Pancreas (tissue), 10 donors: ENCODE measurements at regions not wholly inside any gene's neighbourhood (a gene's known extent, or its start where the extent isn't known, plus 50 kb on each side); places are given as distances from the start of the nearest gene placed in this dataset.
A peak's percentile ranks its signal among the peaks of the same experiment; 100 is the strongest.

Source experiments
- ATAC-seq, 4 donors: fragments of 200-7000 bp; cut with Tn5 transposase; one replicate each; pipeline versions ENCODE4 v1.8.0 to v1.9.1; 2020; ENCODE audit warnings: mild to moderate bottlenecking in 4 of 4, moderate library complexity in 4 of 4
- DNase-seq, 6 donors: peaks; one replicate each; pipeline ENCODE4 v3.0.0-alpha.2; 2020
- FAIRE-seq: peaks from 2 replicates; lab custom pipeline; 2012; peaks lifted over from hg19 to GRCh38; lab: Jason Lieb, UNC
- H3K27ac ChIP-seq, 4 donors: fragments of 200-600 bp; sonication (generic); 1 replicate in 3 of 4; 2 replicates in 1 of 4; pipeline versions ENCODE4 v1.5.0 to v1.8.0; 2020
- H3K27me3 ChIP-seq, 4 donors: fragments of 200-600 bp; one replicate each; pipeline ENCODE4 v1.8.0; 2021
- H3K36me3 ChIP-seq, 3 donors: fragments of 200-600 bp; sonication (generic) in 1 of 3; one replicate each; pipeline versions ENCODE4 v1.5.0 to v1.8.0; 2020 to 2021
- H3K4me1 ChIP-seq, 3 donors: fragments of 200-600 bp; one replicate each; pipeline ENCODE4 v1.8.0; 2021
- H3K4me3 ChIP-seq, 4 donors: fragments of 200-600 bp; sonication (generic) in 2 of 4; one replicate each; pipeline versions ENCODE4 v1.5.0 to v1.8.0; 2020 to 2021
- H3K9me3 ChIP-seq, 4 donors: fragments of 200-600 bp; one replicate each; pipeline ENCODE4 v1.8.0; 2021
- WGBS, 2 donors: extraction: QIAGEN DNeasy Blood & Tissue Kit; methylation state at CpG; one replicate each; pipeline ENCODE4 v1.1.7; 2013; 5-methylcytosine and 5-hydroxymethylcytosine counted together
- intact Hi-C, 3 donors: fragments of 100-400 bp; cut with DNase I; formaldehyde crosslinking; loops; one replicate each; pipeline versions ENCODE4 v1.11.1 to v1.14.2; 2022
- TF ChIP-seq, protein P1 (sequence below), 4 donors: fragments of 200-600 bp; sonication (generic) in 3 of 4; IDR thresholded peaks; one replicate each; pipeline versions ENCODE4 v1.5.0 to v1.8.0; 2021; ENCODE audit warnings: antibody characterized with exemption in 4 of 4
- donor health status: healthy with polysubstance abuse.
- donor health status: DM: no; HTN: no; CAD: no; lungs with moderate emphysema.
- donor health status: DM: no; HTN: no; CAD: no.
- donor health status: control.
- donor health status: control.
- donor health status: Bipolar disorder and iron deficiency.
- donor health status: DM: yes; HTN: yes; CAD: no.
- donor health status: DM: no; HTN: no; CAD: no.
- donor health status: DM: no; HTN: no; CAD: no.
- donor health status: DM: yes; HTN: yes; CAD: no.

DNA sequence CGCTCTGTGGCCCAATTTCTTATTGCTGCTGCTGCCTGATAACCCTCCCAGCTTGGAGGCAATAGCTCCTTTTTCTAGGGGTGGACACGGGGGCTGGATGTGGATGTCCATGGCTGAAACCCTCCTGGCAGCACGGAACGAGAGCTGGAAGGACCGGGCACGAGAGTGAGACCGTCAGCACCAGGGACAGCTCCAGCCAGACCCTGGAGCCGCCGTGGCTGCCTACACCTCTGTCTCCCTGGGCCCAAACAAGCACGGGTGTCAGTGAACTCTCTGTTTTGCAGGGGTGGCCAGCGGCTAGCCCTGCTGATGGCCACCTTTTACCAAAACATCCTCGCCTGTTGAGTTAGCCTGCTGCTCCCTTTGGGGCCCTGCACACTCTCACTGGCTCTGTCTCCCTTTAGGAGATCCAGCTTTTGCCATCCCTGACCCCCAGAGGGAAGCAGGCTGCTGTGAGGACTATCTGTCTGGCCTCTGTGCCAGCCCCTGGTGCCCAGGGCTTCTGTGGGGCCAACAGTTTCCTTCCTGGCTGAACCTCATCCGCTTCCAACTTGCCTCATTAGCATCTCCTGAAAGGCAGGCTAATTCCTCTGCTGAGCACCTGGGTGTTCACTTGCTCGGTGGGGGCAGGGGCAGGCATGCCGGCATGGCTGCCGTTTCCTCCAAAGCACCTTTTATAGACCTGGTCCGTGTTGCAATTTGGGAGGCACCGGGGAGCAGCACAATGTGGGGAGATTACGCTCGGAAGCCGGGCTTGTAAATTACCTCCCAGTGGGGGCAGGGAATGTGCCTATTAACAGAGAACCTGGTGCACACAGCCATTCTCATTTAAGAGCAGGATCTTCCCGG, 118.1 kb downstream of the ENGASE start:
- 9 to 11% methylated on average over 22 of the region's 22 CpGs for WGBS, 2 donors
- Histone ChIP-seq H3K4me1 (no peaks in the 10 kb centered on the region), H3K27ac (no peak overlapping the region), H3K9me3 (no peaks in the 10 kb centered on the region), H3K4me3 (no peak overlapping the region), H3K27me3 (peaks cover 0 to 9% (median 2%) of the 10 kb centered on the region in 4 donors), H3K36me3 (no peaks in the 10 kb centered on the region)
- no peak for FAIRE-seq
- TF ChIP-seq, protein P1, sequence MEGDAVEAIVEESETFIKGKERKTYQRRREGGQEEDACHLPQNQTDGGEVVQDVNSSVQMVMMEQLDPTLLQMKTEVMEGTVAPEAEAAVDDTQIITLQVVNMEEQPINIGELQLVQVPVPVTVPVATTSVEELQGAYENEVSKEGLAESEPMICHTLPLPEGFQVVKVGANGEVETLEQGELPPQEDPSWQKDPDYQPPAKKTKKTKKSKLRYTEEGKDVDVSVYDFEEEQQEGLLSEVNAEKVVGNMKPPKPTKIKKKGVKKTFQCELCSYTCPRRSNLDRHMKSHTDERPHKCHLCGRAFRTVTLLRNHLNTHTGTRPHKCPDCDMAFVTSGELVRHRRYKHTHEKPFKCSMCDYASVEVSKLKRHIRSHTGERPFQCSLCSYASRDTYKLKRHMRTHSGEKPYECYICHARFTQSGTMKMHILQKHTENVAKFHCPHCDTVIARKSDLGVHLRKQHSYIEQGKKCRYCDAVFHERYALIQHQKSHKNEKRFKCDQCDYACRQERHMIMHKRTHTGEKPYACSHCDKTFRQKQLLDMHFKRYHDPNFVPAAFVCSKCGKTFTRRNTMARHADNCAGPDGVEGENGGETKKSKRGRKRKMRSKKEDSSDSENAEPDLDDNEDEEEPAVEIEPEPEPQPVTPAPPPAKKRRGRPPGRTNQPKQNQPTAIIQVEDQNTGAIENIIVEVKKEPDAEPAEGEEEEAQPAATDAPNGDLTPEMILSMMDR (IDR thresholded peaks at IDR 0.05): no peak
- ATAC-seq: peak in 2 of 4 donors; percentile 71 to 85
- peak in 2 of 6 donors; percentile 29 to 72 for DNase-seq
- intact Hi-C loops: loop anchor here in 1 of 3 donors (5.0 kb wide), 1 partner anchor 200 kb away; no protein-coding TSS in a partner anchor

DNA sequence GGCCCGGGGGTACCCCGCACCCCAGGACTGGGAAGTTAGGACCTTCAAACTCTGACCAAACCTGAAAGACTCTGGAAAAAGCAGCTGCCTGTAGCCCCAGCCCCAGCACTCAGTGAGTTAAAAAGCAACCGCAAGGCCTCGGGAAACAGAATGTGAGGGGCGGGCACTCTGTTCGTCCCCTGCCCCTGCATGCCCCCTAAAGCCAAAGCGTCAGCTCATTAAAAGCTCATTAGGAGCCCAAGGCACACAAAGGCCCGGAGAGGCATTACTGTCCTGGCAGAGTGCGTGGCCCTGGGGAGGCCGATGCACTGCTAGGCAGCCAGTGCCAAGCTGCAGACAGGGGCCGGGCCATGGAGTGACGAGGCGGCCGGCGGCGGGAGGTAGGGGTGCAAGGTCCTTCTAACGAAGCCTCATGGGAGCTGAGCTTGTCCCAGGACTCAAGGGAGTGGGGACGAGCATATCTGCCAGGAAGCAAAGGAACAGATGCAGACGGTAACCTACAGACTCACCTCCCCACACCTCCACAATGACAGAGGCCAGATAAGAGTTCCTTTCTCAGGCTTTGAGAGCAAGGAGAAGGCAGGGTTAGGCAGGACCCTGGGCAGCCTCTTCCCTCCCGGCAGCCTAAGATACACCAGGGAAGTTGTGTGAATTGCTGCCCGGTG, 116.8 kb downstream of the ENGASE start:
- no peak overlapping the region for H3K4me3 ChIP-seq
- TF ChIP-seq, protein P1 (IDR thresholded peaks at IDR 0.05): no peak
- H3K36me3 ChIP-seq: no peaks in the 10 kb centered on the region
- ATAC-seq (no peak), DNase-seq (no peak), FAIRE-seq (no peak)
- no peak overlapping the region for H3K27ac ChIP-seq
- WGBS, 2 donors: 23 to 28% methylated on average over 21 of the region's 21 CpGs
- no peaks in the 10 kb centered on the region for H3K4me1 ChIP-seq
- peaks cover 0 to 9% (median 4%) of the 10 kb centered on the region in 4 donors for H3K27me3 ChIP-seq
- intact Hi-C loops: loop anchor here in 1 of 3 donors (5.0 kb wide), 1 partner anchor 201 kb away; no protein-coding TSS in a partner anchor
- H3K9me3 ChIP-seq: no peaks in the 10 kb centered on the region

DNA sequence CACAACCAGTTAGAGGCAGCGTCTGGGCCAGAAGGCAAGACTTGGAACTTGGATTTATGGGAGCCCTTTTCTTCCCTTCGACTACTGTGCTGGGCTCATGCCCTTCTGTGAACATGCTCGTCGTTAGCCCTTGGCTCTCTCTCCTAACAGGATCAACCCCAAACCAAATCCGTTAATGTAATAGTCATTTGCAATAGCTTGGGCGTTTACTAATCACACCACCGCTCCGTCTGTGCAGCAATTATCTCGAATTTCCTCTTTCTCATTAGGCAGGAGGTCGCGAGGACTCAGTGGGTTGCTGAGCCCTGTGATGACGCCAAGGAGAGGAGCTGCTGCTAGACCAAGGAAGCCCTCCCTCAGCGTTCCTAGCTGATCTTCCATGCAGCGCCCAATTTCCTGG, 114.7 kb downstream of the ENGASE start:
- no peak overlapping the region for H3K27ac ChIP-seq
- DNase-seq (no peak), FAIRE-seq (no peak), ATAC-seq (no peak)
- no peaks in the 10 kb centered on the region for H3K4me1 ChIP-seq
- intact Hi-C loops: no loop called here
- TF ChIP-seq, protein P1 (IDR thresholded peaks at IDR 0.05): no peak
- H3K36me3 ChIP-seq: no peaks in the 10 kb centered on the region
- H3K27me3 ChIP-seq: peaks cover 0 to 19% (median 4%) of the 10 kb centered on the region in 4 donors
- WGBS, 2 donors: 32 to 36% methylated on average over 13 to 14 of the region's 14 CpGs
- no peak overlapping the region for H3K4me3 ChIP-seq
- no peaks in the 10 kb centered on the region for H3K9me3 ChIP-seq

DNA sequence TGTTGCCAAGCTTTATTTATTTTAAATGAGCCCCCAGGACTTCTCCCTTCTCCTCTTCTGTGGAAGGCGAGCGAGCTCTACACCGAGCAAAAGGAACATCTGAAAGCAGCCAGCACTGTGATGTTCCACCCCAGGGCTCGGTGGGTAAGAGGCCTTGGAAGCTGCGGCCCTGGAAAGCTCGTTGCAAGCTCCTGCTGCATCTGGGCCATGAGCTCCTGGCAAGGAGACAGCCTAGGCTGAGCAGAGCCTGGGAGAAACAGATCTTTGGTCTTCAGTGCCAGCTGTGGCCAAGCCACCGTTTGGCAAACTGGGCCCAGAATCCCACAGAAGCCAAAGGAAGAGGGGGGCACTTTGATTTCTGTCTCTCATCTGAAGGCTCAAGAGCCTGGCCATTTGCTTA, 114.1 kb downstream of the ENGASE start:
- DNase-seq (no peak), ATAC-seq (no peak), FAIRE-seq (no peak)
- H3K27ac ChIP-seq: no peak overlapping the region
- 23 to 34% methylated on average over 7 of the region's 7 CpGs for WGBS, 2 donors
- intact Hi-C loops: no loop called here
- TF ChIP-seq, protein P1 (IDR thresholded peaks at IDR 0.05): no peak
- H3K9me3 ChIP-seq: no peaks in the 10 kb centered on the region
- H3K4me3 ChIP-seq: no peak overlapping the region
- H3K4me1 ChIP-seq: no peaks in the 10 kb centered on the region
- H3K36me3 ChIP-seq: no peaks in the 10 kb centered on the region
- H3K27me3 ChIP-seq: peaks cover 0 to 20% (median 4%) of the 10 kb centered on the region in 4 donors
